KG1 (cell line): ENCODE measurements at regions not wholly inside any gene's neighbourhood (a gene's known extent, or its start where the extent isn't known, plus 50 kb on each side); places are given as distances from the start of the nearest gene placed in this dataset.
"Not testable (repeated sequence)": the region's sequence is repeated elsewhere in the genome, so short reads cannot be mapped to it uniquely, and the experiment has no call there.

Experiments used
- DNase-seq: peaks from one replicate; lab custom pipeline; 2025; lab: John Stamatoyannopoulos, UW

DNA sequence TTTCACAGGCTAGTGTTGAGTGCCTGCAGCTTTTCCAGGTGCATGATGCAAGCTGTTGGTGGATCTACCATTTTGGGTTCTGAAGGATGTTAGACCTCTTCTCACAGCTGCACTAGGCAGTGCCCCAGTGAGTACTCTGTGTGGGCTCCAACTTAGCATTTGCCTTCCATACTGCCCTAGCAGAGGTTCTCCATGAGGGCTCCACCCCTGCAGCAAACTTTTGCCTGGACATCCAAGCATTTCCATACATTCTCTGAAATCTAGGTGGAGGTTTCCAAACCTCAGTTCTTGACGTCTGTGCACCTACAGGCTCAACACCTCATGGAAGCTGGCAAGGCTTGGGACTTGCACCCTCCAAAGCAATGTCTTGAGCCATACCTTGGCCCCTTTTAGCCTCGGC, 1205.4 kb upstream of the SPRY2 start:
- DNase-seq = not testable (repeated sequence)

DNA sequence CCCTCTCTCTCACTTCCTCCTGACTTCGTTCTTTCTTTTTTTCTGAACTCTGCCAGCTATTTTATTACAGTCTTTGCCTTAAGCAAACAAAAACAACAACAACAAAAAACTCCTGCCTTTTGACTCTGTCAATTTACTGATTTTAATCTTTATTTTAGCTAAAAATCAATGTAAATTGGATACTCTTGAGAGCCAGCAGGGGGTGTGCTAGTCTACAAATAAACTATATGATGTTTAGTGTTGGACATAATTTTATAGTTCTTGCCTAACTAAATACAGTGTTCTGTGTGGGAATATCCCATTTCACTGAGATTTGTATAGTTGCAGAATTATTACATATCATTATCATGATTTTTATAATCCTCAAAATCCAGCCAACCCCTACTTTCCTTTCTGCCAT, 1199.9 kb upstream of the SPRY2 start:
- no peak for DNase-seq

DNA sequence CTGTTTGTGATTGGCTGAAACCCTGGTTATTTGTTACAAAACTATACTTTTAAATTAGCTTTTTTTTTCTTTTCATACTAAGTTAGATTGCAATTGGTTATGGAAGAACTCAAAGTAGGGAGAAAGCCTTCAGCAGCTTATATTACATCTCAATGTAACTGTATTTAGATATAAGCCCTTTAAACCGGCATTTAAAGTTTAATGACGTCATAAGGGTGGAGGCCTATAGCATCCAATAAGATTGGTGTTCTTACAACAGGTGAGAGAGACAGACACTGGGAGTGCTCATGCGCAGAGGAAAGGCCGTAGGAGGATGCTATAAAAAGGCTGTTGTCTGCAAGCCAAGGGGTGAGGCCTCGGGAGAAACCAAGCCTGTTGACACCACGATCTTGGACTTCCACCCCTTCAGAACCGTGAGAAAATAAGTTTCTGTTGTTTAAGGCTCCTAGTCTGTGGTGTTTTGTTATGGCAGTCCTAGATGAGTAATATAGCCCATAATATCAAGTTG, 1198.8 kb upstream of the SPRY2 start:
- DNase-seq = no peak

DNA sequence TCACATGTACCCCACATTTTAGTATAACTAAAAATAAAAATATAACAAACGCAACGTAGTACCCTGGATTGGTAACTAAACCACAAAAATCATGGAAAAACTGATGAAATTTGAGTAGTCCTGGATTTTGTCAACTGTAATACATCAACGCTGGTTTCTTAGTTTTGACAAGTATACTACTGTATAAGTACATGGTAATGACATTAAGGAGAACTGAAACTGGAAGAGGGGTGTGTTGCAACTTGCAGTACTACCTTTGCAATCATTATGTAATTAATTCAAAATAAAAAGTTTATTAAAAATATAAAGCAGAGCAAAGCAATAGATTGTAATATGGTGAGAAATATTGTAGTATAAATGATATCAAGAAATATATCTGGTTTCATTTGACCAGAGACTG, 1158.0 kb upstream of the SPRY2 start:
- no peak for DNase-seq

DNA sequence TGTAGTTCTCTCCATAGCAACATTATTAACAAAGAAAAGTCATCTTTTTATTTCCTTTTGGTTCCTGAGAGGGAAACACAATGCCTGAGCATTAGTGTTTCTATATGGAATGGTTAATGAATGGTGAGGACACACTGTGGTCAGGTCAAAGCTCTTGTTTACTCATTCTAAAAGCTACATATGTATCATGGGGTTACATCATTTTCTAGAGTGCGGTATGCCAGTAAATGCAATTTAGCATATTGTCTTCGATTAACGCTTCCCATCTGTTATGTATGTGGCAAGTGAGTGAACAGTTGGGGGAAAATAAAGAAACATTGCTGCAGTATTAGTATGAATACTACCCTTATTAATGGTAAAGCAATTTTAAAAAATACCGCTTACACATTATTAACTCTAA, 1152.2 kb upstream of the SPRY2 start:
- no peak for DNase-seq

DNA sequence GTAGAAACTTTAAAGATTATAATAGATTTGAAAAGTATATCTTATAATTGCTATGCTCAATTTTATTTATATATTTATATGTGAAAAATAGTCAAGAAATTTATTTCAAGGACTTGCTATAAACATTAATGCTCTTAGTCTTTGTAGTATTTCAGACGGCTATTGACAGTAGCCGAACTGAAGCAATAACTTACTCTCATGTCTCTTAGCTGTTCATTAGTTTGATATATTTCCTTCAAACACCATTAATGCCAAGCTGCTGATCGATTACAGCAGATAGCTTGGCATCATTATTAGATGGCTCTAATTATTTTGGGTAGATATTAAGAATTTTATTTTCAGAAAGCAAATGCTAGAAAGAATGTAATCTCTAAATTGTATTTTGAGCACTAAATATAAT, 1151.5 kb upstream of the SPRY2 start:
- no peak for DNase-seq

DNA sequence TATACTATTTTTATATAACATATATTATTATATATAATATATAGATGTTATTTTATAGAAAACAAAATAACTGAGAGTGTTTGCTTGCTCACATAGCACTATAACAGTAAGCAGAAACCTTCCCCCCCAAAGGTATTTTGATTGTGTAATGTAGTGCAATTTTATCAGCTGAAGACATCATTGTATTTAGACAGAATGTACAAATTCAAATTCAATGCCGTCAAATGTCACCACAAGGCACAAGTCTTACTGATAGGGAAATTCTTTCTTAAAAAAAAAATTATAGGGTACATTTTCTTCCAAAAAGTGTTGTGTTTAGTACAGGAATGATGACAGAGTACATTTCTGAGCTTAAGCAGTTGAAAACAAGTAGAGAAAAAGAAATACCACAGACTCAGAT, 1147.1 kb upstream of the SPRY2 start:
- no peak for DNase-seq

DNA sequence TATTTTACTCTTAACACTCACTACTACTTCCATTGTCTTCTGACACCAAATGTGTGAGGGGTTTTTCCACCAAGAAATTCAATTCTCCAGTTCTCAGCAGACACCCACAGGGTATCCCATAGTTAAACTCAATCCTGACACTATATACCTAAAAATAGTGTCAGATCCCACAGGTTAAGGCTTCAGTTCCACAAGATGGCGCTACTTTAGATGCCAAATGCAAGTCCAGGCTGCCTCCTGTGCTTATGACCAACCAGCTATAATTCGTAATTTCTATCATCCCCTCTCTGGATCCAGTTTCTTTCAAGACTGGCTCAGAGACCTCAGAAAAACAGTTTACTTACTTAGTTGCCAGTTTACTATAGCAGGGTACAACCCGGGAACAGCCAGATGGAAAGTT, 1146.2 kb upstream of the SPRY2 start:
- no peak for DNase-seq

DNA sequence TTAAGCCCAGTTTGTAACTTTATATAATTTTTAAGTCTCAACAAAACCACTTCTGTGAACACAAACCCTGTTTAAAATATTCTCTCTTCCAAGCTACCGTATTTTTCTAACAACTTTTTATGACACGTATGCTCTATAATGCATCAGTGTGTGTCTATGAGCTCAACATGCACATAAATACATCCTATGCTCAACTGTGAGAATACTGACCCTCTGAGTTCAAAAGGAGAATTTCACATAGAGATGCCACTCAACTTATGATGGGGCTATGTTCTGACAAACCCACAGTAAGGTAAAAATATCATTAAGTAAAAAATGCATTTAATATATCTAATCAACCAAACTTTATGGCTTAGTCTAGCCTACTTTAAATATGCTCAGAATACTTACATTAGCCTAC, 1139.7 kb upstream of the SPRY2 start:
- no peak for DNase-seq

DNA sequence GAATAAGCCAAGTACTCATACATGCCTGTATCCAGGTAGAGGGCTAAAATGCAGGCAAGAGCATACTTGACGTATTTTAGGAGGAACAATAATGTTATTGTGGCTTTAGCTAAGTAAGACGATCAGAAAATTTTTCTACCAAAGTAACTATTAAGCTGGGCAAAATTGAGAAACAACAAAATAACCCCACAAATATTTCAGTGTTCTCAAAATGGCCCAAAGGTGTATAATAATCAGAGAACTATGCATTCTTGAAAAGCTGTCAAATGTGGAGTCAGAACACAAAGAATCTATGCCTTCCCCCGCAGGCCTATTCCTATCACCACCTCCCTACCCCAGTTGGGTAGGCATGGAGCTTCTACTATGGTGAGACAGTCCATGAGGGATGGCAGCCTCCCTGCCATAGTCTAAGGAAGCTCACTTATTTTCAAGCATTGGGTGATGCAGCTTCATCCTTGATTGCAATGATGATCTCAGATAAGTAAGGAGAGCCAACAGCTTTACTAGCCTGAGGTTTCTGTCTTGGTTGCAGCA, 1132.5 kb upstream of the SPRY2 start:
- no peak for DNase-seq

DNA sequence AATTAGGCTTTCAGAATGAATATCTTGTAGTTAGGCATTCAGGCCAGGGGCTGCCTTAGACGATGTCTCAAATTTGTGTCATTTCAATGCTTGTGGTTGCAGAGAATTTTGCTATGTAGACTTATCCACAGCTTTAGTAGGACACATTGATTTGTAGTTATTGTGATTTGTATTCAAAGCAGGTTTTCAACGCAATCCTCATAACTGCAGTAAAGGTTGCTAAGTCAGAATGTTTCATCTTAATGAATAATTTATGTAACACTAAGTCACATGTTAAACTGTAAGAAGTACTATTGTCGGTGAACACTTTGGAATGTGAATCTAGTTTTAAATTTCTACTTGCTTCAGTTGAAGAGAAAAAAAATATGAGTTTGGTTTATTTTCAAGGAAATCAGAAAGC, 1117.2 kb upstream of the SPRY2 start:
- DNase-seq = no peak

DNA sequence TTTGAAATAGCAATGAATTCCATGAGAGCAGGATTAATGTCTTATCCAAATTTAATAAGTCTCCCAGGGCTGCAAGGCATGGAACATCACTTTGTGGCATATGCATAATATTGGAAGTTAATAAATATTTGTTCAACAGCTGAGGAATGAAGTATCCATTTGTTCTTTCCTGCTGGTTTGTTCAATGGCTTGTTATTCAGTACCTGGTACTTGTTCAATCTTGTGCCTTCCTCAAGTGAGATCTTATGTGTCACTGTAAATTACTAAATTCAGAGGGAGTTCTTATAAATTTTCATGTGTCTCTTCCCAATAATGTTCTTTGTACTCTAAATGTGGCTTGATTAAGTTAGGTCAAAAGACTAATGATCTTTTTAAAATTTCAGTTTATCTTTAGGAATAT, 1105.5 kb upstream of the SPRY2 start:
- DNase-seq = no peak

DNA sequence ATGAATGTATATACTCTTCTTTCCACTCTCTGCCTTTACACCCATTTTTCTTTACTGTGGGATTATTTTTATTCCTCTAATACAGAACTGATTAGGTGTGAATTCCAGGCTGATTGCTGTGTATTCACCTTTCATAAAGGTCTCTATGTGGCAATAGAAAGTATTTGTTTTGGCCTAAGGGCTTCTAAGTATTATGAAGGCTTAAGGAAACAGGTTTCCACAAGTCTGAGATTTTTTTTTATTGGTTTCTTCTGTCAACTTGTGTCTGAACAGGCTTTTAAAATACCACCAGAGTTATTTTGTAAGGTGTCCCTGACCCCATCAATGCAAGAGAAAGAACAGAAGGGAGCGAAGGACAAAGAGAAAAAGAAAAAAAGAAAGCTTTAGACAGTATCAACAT, 1102.0 kb upstream of the SPRY2 start:
- no peak for DNase-seq

DNA sequence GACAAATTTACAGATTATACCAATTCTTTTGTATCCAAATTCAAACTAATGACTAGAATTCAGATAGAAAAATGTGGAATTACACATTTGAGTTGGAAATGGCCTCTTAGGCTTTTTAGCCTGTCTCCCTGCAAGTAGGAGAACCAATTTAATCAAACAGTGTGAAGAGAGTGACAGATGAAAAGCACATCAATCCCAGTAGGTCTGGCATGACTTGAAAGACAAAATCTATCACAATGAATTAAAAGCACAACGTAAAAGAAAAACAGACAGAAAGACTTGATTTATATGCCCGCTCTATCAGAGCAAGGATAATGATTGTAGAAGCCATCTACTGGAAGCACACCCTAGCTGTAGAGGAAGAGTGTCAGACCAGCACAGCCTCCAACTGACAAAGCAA, 1084.4 kb upstream of the SPRY2 start:
- no peak for DNase-seq

DNA sequence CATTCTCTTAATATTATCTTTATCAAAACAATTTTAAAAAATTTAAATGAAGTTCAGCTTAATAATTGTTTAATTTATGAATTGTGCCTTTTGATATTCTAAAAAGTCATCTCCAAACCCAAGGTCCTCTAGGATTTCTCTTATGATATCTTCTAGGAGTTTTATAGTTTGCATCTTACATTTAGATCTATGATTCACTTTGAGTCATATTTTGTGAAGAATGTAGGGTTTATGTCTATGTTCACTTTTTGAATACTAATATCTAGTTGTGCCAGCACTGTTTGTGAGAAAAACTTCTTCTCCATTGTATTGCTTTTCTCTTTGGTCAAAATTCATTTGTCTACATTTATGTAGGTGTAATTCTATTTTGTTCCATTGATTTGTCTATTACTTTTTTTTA, 1068.4 kb upstream of the SPRY2 start:
- DNase-seq = no peak

DNA sequence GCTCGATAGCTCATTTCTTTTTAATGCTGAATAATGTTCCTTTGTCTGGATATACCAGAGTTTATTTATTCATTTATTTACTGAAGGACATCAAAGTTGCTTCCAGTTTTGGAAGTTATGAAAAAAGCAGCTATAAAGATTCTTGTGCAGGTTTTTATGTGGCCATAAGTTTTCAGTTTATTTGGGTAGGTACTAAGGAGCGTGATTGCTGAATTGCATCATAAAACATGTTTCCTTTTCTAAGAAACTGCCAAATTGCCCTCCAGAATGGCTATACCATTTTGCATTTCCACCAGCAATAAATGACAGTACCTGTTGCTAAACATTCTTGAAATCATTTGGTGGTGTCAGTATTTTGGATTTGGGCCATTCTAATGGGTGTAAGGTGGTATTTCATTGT, 1067.7 kb upstream of the SPRY2 start:
- no peak for DNase-seq

DNA sequence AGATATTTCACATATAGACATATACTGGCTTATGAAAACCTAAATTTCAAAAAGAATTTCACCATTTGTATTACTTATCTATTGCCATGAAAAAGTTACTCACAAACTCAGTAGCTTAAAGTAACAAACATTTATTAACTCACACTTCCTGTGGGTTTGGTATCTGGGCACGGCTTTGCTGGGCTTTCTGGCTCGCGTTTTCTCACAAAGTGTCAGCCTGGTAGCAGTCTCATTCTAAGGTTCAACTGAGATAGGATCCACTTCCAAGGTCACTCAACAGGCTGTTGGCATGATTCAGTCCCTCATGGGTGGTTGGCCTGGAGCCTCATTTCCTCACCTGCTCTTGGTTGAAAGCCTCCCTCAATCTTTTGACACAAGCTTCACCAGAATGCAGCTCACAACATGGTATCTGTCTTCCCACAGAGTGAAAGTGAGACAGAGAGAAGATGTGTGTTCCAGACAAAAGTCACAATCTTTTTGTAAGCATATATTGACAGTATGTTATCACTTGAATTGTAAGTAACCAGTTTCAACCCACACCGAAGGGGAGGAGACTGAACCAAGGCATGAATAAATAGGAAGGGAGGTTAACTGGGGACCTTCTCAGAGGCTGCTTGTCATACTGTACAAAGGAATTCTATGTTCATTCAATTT, 1065.8 kb upstream of the SPRY2 start:
- no peak for DNase-seq

DNA sequence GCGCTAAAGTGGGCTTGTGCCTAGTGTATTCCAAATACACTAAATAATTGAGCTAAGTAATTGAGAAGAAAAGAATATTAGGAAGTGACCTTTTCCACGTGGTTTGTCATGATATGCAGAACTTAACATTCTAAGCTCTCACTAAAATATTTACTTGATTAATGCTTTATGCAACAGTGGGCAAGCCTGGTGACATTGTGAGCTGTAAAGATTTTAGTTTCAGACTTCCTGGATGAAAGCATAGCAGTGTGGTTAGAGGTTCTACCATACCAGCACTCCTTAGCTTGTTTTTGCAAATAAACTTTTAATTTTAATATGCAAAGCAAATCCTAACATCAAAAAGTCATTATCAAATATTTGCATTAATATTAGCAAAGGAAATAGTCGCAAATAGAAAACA, 1065.1 kb upstream of the SPRY2 start:
- DNase-seq = no peak

DNA sequence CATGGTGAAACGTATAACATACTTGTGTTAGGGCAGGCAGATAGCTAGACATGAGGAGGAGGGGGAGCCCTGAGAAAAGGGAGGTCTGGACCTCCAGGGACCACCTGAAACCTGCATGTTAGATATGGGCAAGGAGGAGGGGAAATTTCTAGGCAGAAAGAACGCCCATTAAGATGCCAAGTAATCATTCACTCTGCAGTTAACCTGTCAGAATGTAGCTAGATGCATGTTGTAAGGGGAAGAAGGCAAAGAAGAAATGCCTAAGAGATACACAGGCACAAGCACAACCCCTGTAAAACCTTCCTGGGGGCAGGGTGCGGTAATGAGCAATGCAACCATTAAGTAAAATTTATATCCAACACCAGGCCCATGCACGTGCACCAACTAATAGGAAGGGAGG, 1055.3 kb upstream of the SPRY2 start:
- DNase-seq = no peak

DNA sequence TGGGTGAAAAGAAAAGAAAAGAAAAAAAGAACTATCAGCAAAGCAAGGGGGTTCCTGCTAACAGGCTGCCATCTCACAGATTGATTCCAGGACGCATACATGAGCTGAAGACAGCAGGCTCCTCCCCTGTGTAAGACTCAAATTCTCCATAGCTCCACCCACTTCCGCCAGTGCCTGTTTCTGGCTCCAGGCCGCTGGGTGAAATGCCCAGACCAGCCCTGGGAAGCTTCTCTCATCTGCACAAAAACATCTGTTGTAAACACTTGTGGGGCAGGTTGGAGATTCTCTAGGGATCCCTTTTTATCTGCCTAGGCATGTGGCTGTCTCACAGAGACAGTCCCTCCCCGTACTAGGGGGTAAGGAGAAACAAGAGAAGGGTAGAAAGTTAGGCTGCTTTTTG, 1054.4 kb upstream of the SPRY2 start:
- DNase-seq = no peak

DNA sequence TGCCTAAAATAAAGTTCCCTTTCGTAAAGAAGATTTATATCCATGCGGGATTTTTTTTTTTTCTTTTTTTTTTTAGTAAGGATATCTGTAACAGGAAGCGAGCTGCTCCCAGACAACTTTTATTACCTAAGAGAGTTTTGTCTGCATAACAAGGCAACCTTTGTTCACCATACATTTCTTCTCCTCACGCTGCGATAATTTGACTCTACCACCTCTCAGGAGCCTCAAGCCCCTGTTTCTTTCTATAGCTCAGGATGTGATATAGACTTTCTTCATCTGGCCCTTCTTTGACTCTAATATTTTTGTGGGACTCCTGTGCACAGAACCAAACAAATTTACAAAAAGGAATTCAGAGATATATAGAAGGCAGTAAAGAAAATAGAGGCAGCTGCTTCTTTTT, 1053.7 kb upstream of the SPRY2 start:
- DNase-seq = no peak

DNA sequence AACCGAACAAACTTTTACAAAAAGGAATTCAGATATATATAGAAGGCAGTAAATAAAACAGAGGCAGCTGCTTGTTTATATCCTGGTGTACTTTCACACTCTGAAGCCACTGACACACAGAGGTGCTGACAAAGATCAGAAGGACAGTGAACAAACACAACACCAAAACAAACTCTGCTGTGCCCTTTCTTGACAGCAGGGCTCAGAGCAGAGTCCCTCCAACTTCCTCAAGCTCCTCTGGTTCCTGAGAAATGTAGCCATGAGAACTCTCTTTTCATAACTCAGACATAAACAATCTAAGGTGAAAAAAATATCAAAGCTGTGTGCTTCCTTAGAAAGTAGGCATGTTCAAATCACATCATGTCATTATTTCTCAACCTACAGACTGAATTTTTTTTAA, 1052.8 kb upstream of the SPRY2 start:
- DNase-seq = no peak

DNA sequence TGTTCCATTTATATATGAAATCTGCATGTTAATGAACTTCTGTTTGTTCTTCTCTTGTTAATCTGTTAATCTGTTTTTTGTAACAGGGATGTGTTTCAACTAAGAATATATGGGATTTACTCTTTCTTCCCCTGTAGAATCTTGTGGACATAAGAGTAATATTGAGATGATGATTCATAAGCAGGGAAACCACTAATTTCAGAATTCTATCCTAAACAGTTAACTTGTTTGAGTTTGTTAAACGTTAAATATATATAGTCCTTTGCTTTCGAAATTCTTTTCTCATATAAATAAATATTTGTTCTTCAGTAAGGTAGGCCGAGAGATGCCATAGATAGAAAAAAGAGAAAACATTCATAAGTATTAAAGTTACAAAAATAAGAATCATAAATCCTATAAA, 1052.2 kb upstream of the SPRY2 start:
- no peak for DNase-seq

DNA sequence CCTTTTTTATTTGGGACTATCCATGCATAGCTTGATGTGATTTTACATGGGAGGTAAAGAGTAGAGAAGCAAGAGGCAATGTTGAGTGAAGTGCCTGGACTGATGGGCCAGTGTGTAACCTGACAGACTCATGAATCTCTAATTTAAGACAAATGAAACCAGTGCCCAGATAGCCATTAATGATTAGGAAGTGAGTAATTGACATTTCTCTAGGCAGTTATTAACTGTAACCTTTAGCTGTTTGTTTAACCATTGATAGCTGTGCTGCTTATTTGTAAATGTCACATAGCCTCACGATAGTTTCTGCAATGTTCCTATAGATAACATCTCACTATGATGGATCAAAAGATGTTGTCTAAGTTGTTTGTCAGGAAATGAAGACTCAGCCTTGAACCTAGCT, 1047.5 kb upstream of the SPRY2 start:
- DNase-seq = no peak
